ENCODE measurements at regions not wholly inside any gene's neighbourhood (a gene's known extent, or its start where the extent isn't known, plus 50 kb on each side); places are given as distances from the start of the nearest gene placed in this dataset.

- H3K27ac Mint-ChIP-seq, result no peak overlapping the region
Observed at GRCh38 chr22:22113701-22114100, 130.9 kb upstream of the VPREB1 start.

GRCh38 chr22:22112533-22113294 lies 130.1 kb upstream of the TOP3B start:
- ChIA-PET CTCF (interaction anchor here (2.6 to 5.5 kb wide), 3 partner anchors 52 to 95 kb away, joined by 21 to 37 read pairs (median 25); no protein-coding TSS in a partner anchor), POLR2A (interaction anchor here (1.0 to 1.4 kb wide), 3 partner anchors 13 to 53 kb away, joined by 3 to 4 read pairs (median 3); no protein-coding TSS in a partner anchor)
- H3K4me1 Mint-ChIP-seq, result peaks cover 52% of the 10 kb centered on the region
- peak overlapping the region; percentile 21 for H3K4me3 Mint-ChIP-seq
- DNase-seq (no peak), ATAC-seq (ENCODE audit: low read depth) (no peak)
- intact Hi-C loops (cut with micrococcal nuclease), result loop anchor here (5.0 kb wide), 1 partner anchor 840 kb away; no protein-coding TSS in a partner anchor
- no peaks in the 10 kb centered on the region for H3K9me3 Mint-ChIP-seq
- no peaks in the 10 kb centered on the region for H3K27me3 Mint-ChIP-seq
- H3K36me3 Mint-ChIP-seq (ENCODE audit: low read depth), result peaks cover 2% of the 10 kb centered on the region
- peak overlapping the region; percentile 95 for H3K27ac Mint-ChIP-seq
- TF ChIP-seq CTCF (IDR thresholded peaks at IDR 0.05), result no peak

More at GRCh38 chr22:22113701-22114100, 130.9 kb upstream of the VPREB1 start:
- ATAC-seq (ENCODE audit: low read depth) (no peak), DNase-seq (no peak)
- Mint-ChIP-seq H3K27me3 (no peaks in the 10 kb centered on the region), H3K4me1 (peaks cover 53% of the 10 kb centered on the region), H3K4me3 (no peak overlapping the region), H3K36me3 (ENCODE audit: low read depth) (peaks cover 2% of the 10 kb centered on the region), H3K9me3 (no peaks in the 10 kb centered on the region)
- ChIA-PET POLR2A (interaction anchor here (1.0 to 1.4 kb wide), 3 partner anchors 14 to 52 kb away, joined by 3 to 4 read pairs (median 3); no protein-coding TSS in a partner anchor), CTCF (interaction anchor here (0.6 to 5.5 kb wide), 2 partner anchors 53 to 82 kb away, joined by 3 to 37 read pairs; no protein-coding TSS in a partner anchor)
- intact Hi-C loops (cut with micrococcal nuclease), result loop anchor here (5.0 kb wide), 1 partner anchor 839 kb away; no protein-coding TSS in a partner anchor
- TF ChIP-seq CTCF (IDR thresholded peaks at IDR 0.05), result no peak

- Mint-ChIP-seq H3K36me3 (ENCODE audit: low read depth) (peaks cover 2% of the 10 kb centered on the region), H3K4me3 (peak overlapping the region; percentile 67), H3K4me1 (peaks cover 48% of the 10 kb centered on the region), H3K27ac (peak overlapping the region; percentile 95), H3K27me3 (no peaks in the 10 kb centered on the region), H3K9me3 (no peaks in the 10 kb centered on the region)
- DNase-seq (no peak), ATAC-seq (ENCODE audit: low read depth) (no peak)
- no peak for TF ChIP-seq CTCF (IDR thresholded peaks at IDR 0.05)
- ChIA-PET POLR2A (interaction anchor here (0.8 to 3.1 kb wide), 20 partner anchors 8 to 843 kb away, joined by 3 to 36 read pairs (median 6); partner anchors contain the start of gene TOP3B), CTCF (interaction anchor here (1.1 to 5.5 kb wide), 20 partner anchors 7 to 311 kb away, joined by 3 to 42 read pairs (median 15); partner anchors contain the start of gene TOP3B)
- intact Hi-C loops (cut with micrococcal nuclease), result loop anchor here (1.0 to 5.0 kb wide), 14 partner anchors 13 to 1029 kb away; partner anchors contain the start of genes RSPH14 and TOP3B
Observed at GRCh38 chr22:22111983-22112382, 129.4 kb upstream of the TOP3B start.

GRCh38 chr22:22111267-22111751 lies 128.7 kb upstream of the TOP3B start:
- no peaks in the 10 kb centered on the region for H3K9me3 Mint-ChIP-seq
- ChIA-PET POLR2A (interaction anchor here (0.5 to 3.1 kb wide), 34 partner anchors 7 to 1688 kb away, joined by 3 to 36 read pairs (median 4); partner anchors contain the start of gene TOP3B), CTCF (interaction anchor here (0.9 to 5.5 kb wide), 35 partner anchors 8 to 843 kb away, joined by 3 to 42 read pairs (median 8); partner anchors contain the start of gene TOP3B)
- DNase-seq (no peak), ATAC-seq (ENCODE audit: low read depth) (peak; percentile 72)
- peaks cover 2% of the 10 kb centered on the region for H3K36me3 Mint-ChIP-seq (ENCODE audit: low read depth)
- H3K4me1 Mint-ChIP-seq, result peaks cover 47% of the 10 kb centered on the region
- H3K4me3 Mint-ChIP-seq, result peak overlapping the region; percentile 67
- H3K27me3 Mint-ChIP-seq, result no peaks in the 10 kb centered on the region
- intact Hi-C loops (cut with micrococcal nuclease), result loop anchor here (1.0 to 5.0 kb wide), 14 partner anchors 12 to 1029 kb away; partner anchors contain the start of genes RSPH14 and TOP3B
- TF ChIP-seq CTCF (IDR thresholded peaks at IDR 0.05), result no peak
- peak overlapping the region; percentile 95 for H3K27ac Mint-ChIP-seq

All from activated B cell treated with CpG ODN at 0.5 μM for 24 hours (primary cell).